GM18858 (cell line): ENCODE measurements at regions not wholly inside any gene's neighbourhood (a gene's known extent, or its start where the extent isn't known, plus 50 kb on each side); places are given as distances from the start of the nearest gene placed in this dataset.

Source experiments
- ATAC-seq: cut with Tn5 transposase; IDR thresholded peaks from one replicate; pipeline ENCODE4 v1.9.1; 2021; ENCODE audit not compliant: unreplicated experiment

DNA sequence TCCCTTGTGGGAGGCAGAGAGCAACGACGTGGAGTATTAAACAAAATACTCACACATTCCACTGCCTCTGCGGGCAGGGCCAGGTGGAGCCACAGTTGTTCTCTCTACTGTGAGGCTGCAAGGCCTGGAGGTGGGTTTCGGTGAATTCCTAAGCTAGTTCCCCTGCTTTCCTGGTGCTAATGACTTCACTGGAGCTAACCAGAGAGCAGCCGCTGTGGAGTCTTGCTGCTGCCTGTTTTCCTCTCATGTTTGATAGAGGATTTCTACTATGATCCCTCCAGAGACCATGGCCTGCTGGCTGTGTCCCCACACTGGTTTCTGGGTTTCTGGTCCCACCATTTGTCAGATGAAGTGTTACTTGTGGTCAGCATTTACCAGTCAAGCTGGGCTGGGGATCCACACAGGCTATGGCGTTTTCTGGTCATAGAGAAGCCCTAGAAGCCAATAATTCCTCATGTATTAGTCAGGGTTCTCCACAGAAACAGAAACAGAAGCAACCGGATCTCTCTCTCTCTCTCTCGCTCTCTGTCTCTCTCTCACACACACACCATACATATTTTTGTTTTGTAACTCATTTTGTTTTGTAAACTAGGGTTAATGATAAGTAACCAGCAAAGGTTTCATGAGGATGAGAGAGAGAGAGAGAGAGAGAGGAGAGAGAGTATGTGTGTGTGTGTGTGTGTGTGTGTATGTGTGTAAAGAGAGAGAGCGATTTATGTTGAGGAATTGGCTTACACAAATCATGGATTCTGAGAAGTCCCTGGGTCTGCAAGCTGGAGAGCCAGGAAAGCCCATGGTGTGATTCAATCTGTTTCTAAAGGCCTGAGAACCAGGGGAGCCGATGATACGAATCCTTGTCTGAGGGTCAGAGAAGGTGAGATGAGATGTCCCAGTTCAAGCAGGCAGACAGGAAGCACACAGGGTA is 403.0 kb downstream of the GADD45G start:
- ATAC-seq, result no peak

DNA sequence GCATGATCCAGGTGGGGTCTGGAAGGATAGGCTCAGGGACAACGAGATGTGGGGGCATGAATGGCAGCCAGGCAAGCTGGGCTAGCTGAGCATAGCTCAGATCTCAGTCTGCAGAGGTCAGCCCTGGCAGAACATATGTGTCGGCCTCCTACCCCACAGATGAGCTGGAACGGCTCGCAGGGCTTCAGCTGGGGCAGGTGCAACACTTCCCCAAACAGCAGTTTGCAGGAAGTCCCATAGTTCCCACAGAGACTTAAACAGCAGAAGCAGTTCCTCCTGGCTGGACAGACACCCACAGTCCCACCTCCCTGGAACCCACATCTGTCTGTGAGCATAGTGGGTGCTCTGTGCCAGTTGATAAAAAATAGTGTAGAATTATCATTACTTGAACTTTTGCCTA is 404.6 kb downstream of the GADD45G start:
- ATAC-seq, result no peak

DNA sequence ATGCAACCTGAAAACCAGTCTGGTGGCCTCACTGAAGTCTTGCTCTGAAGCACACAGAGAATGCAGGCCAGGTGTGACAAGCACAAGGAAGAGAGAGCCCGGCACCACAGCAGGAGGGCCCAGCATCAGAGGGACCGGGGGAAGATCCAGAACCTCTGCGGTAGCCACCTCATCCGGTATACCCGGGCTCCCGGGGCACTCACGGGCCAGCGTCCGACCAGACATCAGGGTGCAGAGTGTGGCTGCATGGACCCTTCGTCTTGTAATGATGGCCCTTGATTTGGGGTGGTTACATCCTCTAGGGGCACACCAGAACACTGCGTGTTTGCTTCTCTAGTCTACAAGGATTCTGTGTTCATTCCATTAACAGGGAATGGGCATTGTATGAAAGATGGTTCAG is 406.0 kb downstream of the GADD45G start:
- no peak for ATAC-seq

- no peak for ATAC-seq
These were observed 408.1 kb downstream of the GADD45G start for GRCh38 chr9:90012949-90013348.

GRCh38 chr9:90013778-90014177 is 409.0 kb downstream of the GADD45G start:
- ATAC-seq, result no peak

DNA sequence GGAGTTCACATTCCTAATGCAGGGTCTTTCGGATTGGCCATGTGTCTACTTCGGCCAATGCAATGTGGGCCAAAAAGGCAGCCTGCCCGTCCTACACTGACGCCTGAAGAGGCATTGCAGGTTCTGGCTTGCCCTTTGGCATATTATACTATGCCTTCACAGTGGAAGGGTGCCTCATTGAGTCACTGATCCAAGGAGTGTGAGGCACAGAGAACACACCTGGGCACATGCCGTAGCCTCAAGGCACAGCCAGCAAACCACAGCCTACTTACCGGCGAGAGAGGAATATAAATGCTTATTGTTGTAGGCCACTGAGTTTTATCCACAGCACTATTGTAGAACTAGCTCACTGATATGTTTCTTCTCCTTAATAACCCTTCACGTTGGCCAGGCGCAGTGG is 409.6 kb downstream of the GADD45G start:
- ATAC-seq, result no peak

GRCh38 chr9:90016272-90016671 is 411.5 kb downstream of the GADD45G start:
- no peak for ATAC-seq

GRCh38 chr9:90017679-90018078 is 412.9 kb downstream of the GADD45G start:
- no peak for ATAC-seq

- ATAC-seq, result no peak
These were observed 413.9 kb downstream of the GADD45G start for GRCh38 chr9:90018688-90019087.

GRCh38 chr9:90019626-90020025 is 414.8 kb downstream of the GADD45G start:
- no peak for ATAC-seq

GRCh38 chr9:90020276-90020871 is 415.6 kb downstream of the GADD45G start:
- ATAC-seq, result no peak

DNA sequence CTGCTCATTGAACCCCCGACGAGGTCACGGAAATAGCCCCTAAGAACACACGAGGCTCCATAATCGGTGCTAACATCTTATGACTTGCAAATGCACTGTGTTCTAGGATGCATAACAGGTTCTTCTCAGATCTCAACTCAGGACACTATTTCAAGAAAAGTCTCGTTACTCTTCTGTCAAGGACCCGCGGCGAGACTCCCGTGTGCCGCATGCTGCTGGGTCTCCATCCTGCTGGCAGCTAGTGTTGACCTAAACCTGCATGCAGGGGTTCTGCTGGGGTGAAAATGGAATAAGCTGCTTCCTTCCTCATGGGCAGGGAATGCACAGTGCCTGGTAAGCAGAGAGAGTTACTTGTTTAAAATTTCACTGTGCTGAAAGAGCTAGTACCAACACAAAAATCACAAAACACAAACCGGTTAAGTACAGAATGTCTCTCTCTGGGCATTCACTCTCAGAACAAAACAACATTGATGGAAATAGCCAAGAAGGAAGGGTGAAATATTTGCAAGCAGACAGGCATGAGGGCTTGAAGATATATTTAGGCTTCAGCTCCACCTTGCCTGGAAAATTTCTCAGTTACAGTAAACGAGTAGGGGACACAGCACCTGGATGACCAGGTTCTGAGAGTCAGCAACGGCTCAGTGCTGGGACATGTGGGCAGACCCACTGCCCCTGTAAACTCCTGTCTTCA is 416.5 kb downstream of the GADD45G start:
- no peak for ATAC-seq

DNA sequence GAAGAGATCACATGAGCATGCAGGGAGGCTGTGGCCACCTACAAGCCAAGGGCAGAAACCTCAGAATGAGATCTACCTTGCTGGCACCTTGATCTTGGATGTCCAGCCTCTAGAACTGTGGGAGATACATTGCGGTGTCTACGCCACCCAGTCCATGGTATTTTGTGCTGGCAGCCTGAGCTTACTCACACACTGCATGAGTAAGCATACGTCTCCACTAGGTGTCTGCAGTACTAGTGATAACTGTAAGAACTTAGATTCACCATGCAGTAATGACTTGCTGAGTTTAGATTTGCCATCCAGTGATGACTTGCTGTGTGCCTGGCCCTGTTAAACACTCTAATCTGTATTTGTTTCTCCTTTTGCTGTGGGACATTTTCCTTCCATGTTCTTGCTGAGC is 417.7 kb downstream of the GADD45G start:
- no peak for ATAC-seq

GRCh38 chr9:90023861-90024260 is 419.0 kb downstream of the GADD45G start:
- no peak for ATAC-seq

GRCh38 chr9:90024409-90024808 is 419.6 kb downstream of the GADD45G start:
- no peak for ATAC-seq

GRCh38 chr9:90024823-90025222 is 420.0 kb downstream of the GADD45G start:
- ATAC-seq, result no peak

- ATAC-seq, result no peak
These were observed 421.0 kb downstream of the GADD45G start for GRCh38 chr9:90025816-90026215.

DNA sequence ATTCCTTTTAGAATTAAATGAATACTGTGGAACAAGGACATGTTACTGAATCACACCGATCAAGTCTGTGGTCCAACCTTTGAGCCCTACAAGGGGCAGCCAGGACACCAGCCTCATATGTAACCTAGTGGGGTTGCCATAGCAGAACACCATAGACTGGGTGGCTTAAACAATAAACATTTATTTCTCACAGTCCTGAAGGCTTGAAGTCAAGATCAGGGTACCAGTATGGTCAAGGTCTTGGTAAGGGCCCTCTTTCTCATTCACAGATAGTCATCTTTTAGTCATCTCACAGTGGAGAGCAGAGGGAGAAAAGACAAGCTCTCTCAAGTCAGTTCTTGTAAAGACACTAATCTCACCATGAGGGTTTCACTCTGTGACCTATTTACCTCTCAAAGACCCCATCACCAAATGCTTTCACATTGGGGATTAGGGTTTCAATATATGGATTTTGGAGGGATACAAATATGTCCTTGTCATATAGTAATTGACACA is 422.5 kb downstream of the GADD45G start:
- ATAC-seq, result no peak

DNA sequence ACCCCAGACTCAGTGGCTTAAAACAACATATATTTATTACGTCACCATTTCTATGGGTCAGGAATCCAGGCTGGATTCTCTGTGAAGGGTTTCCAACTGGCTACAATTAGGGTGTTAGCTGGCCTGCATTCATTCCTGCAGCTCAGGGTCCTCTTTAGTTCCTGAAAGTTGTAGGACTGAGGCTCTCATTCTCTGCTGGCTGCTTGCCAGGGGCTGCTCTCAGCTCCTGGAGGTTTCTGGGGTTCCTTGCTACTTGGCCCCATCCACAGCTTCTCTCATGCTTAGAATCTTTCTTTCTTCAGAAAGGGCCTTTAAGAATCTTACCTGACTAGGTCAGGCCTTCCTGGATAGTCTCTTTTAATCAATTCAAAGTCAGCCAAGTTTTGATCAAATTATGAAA is 424.6 kb downstream of the GADD45G start:
- no peak for ATAC-seq

- no peak for ATAC-seq
These were observed 425.2 kb downstream of the GADD45G start for GRCh38 chr9:90029996-90030395.

- ATAC-seq, result no peak
These were observed 427.6 kb downstream of the GADD45G start for GRCh38 chr9:90032296-90033027.
